ENCODE measurements at regions not wholly inside any gene's neighbourhood (a gene's known extent, or its start where the extent isn't known, plus 50 kb on each side); places are given as distances from the start of the nearest gene placed in this dataset.
"Not testable (repeated sequence)": the region's sequence is repeated elsewhere in the genome, so short reads cannot be mapped to it uniquely, and the experiment has no call there.

- no peak for DNase-seq (ENCODE audit: low spot score)
- no peak for ATAC-seq
Observed at GRCh38 chr15:81783586-81783985, 262.2 kb downstream of the MEX3B start.

- DNase-seq (ENCODE audit: low spot score) (no peak), ATAC-seq (no peak)
Observed at GRCh38 chr15:81783076-81783475, 262.7 kb downstream of the MEX3B start.

- ATAC-seq (no peak), DNase-seq (ENCODE audit: low spot score) (no peak)
Observed at GRCh38 chr15:81781395-81781794, 264.4 kb downstream of the MEX3B start.

- ATAC-seq: no peak
Observed at GRCh38 chr15:81780966-81781365, 264.9 kb downstream of the MEX3B start.

GRCh38 chr15:81779181-81779580 lies 266.6 kb downstream of the MEX3B start:
- ATAC-seq: no peak
- no peak for DNase-seq (ENCODE audit: low spot score)

More at GRCh38 chr15:81780966-81781365, 264.9 kb downstream of the MEX3B start:
- DNase-seq (ENCODE audit: low spot score): no peak

- no peak for DNase-seq (ENCODE audit: low spot score)
- ATAC-seq: no peak
Observed at GRCh38 chr15:81777546-81777945, 268.3 kb downstream of the MEX3B start.

GRCh38 chr15:81776976-81777375 lies 268.8 kb downstream of the MEX3B start:
- DNase-seq (ENCODE audit: low spot score): no peak
- no peak for ATAC-seq

- not testable (repeated sequence) for DNase-seq (ENCODE audit: low spot score); ATAC-seq
Observed at GRCh38 chr15:81775779-81776178, 270.0 kb downstream of the MEX3B start.

GRCh38 chr15:81774309-81774708 lies 271.5 kb downstream of the MEX3B start:
- DNase-seq (ENCODE audit: low spot score): no peak
- ATAC-seq: no peak

- ATAC-seq (no peak), DNase-seq (ENCODE audit: low spot score) (no peak)
Observed at GRCh38 chr15:81768773-81769172, 277.0 kb downstream of the MEX3B start.

- ATAC-seq: no peak
- no peak for DNase-seq (ENCODE audit: low spot score)
Observed at GRCh38 chr15:81766829-81767475, 278.9 kb downstream of the MEX3B start.

- DNase-seq (ENCODE audit: low spot score) (no peak), ATAC-seq (no peak)
Observed at GRCh38 chr15:81765816-81766215, 280.0 kb downstream of the MEX3B start.

GRCh38 chr15:81763304-81763703 lies 282.5 kb downstream of the MEX3B start:
- ATAC-seq (no peak), DNase-seq (ENCODE audit: low spot score) (no peak)

- ATAC-seq (no peak), DNase-seq (ENCODE audit: low spot score) (no peak)
Observed at GRCh38 chr15:81760686-81761085, 285.1 kb downstream of the MEX3B start.

GRCh38 chr15:81758818-81759284 lies 287.0 kb downstream of the MEX3B start:
- DNase-seq (ENCODE audit: low spot score): no peak
- no peak for ATAC-seq

- DNase-seq (ENCODE audit: low spot score) (no peak), ATAC-seq (no peak)
Observed at GRCh38 chr15:81755626-81756025, 290.2 kb downstream of the MEX3B start.

GRCh38 chr15:81754078-81754477 lies 291.7 kb downstream of the MEX3B start:
- no peak for ATAC-seq

GRCh38 chr15:81752974-81753373 lies 292.8 kb downstream of the MEX3B start:
- no peak for DNase-seq (ENCODE audit: low spot score)
- no peak for ATAC-seq

More at GRCh38 chr15:81754078-81754477, 291.7 kb downstream of the MEX3B start:
- DNase-seq (ENCODE audit: low spot score): no peak

GRCh38 chr15:81752546-81752942 lies 293.3 kb downstream of the MEX3B start:
- DNase-seq (ENCODE audit: low spot score) (peak; percentile 53), ATAC-seq (peak; percentile 68)

- DNase-seq (ENCODE audit: low spot score) (no peak), ATAC-seq (no peak)
Observed at GRCh38 chr15:81751816-81752545, 293.8 kb downstream of the MEX3B start.

- no peak for DNase-seq (ENCODE audit: low spot score)
- no peak for ATAC-seq
Observed at GRCh38 chr15:81751256-81751655, 294.6 kb downstream of the MEX3B start.

GRCh38 chr15:81749716-81750375 lies 296.0 kb downstream of the MEX3B start:
- no peak for ATAC-seq
- DNase-seq (ENCODE audit: low spot score): no peak

Measured in left lobe of liver (tissue), 2 donors.